ENCODE measurements at regions not wholly inside any gene's neighbourhood (a gene's known extent, or its start where the extent isn't known, plus 50 kb on each side); places are given as distances from the start of the nearest gene placed in this dataset.

- no peak overlapping the region for H2AFZ ChIP-seq
These were observed 74.7 kb downstream of the MRPL14 start for GRCh38 chr6:44052419-44053023.

GRCh38 chr6:44051515-44051914 is 75.7 kb downstream of the MRPL14 start:
- H4K20me1 ChIP-seq (ENCODE audit: insufficient read depth, poor library complexity, severe bottlenecking), result no peaks in the 10 kb centered on the region
- no peaks in the 10 kb centered on the region for H3K9me2 ChIP-seq (replicated peaks; ENCODE audit: insufficient read depth)
- no peak for TF ChIP-seq EZH2 (IDR thresholded peaks at IDR 0.05; ENCODE audit: borderline replicate concordance)
- no peak for TF ChIP-seq CTCF (IDR thresholded peaks at IDR 0.05; ENCODE audit: poor library complexity)
- TF ChIP-seq EZH2phosphoT487 (IDR thresholded peaks at IDR 0.05; ENCODE audit: low read depth, severe bottlenecking, unreplicated experiment), result no peak
- H3K4me1 ChIP-seq (ENCODE audit: insufficient read depth), result peaks cover 33% of the 10 kb centered on the region
- 54% methylated on average over 3 of the region's 3 CpGs for WGBS (ENCODE audit: low lambda C conversion rate, missing lambda C conversion rate)
- H2AFZ ChIP-seq, result no peak overlapping the region
- H3K36me3 ChIP-seq (replicated peaks; ENCODE audit: insufficient read depth, low read depth), result no peaks in the 10 kb centered on the region
- H3K79me2 ChIP-seq, result no peaks in the 10 kb centered on the region
- H3K4me3 ChIP-seq, result no peak overlapping the region
- H3K27ac ChIP-seq, result peak overlapping the region; percentile 51
- no peaks in the 10 kb centered on the region for H3K27me3 ChIP-seq
- DNase-seq (ENCODE audit: low spot score), result peak; percentile 64
- no peak overlapping the region for H3K4me2 ChIP-seq
- H3K9me3 ChIP-seq (ENCODE audit: low read depth), result no peaks in the 10 kb centered on the region

More at GRCh38 chr6:44052419-44053023, 74.7 kb downstream of the MRPL14 start:
- H3K27ac ChIP-seq, result no peak overlapping the region
- H3K4me1 ChIP-seq (ENCODE audit: insufficient read depth), result peaks cover 39% of the 10 kb centered on the region
- TF ChIP-seq EZH2 (IDR thresholded peaks at IDR 0.05; ENCODE audit: borderline replicate concordance) (no peak), EZH2phosphoT487 (IDR thresholded peaks at IDR 0.05; ENCODE audit: low read depth, severe bottlenecking, unreplicated experiment) (no peak), CTCF (IDR thresholded peaks at IDR 0.05; ENCODE audit: poor library complexity) (no peak)
- no peak for DNase-seq (ENCODE audit: low spot score)
- no peaks in the 10 kb centered on the region for H3K9me3 ChIP-seq (ENCODE audit: low read depth)
- 74% methylated on average over 4 of the region's 4 CpGs for WGBS (ENCODE audit: low lambda C conversion rate, missing lambda C conversion rate)
- H3K36me3 ChIP-seq (replicated peaks; ENCODE audit: insufficient read depth, low read depth), result no peaks in the 10 kb centered on the region
- no peaks in the 10 kb centered on the region for H3K79me2 ChIP-seq
- no peaks in the 10 kb centered on the region for H3K27me3 ChIP-seq
- H3K4me2 ChIP-seq, result no peak overlapping the region
- no peaks in the 10 kb centered on the region for H3K9me2 ChIP-seq (replicated peaks; ENCODE audit: insufficient read depth)
- no peaks in the 10 kb centered on the region for H4K20me1 ChIP-seq (ENCODE audit: insufficient read depth, poor library complexity, severe bottlenecking)
- H3K4me3 ChIP-seq, result no peak overlapping the region

GRCh38 chr6:44050872-44051505 is 76.3 kb downstream of the MRPL14 start:
- Histone ChIP-seq H3K4me1 (ENCODE audit: insufficient read depth) (peaks cover 33% of the 10 kb centered on the region), H3K27ac (peak overlapping the region; percentile 51), H4K20me1 (ENCODE audit: insufficient read depth, poor library complexity, severe bottlenecking) (no peaks in the 10 kb centered on the region), H3K9me2 (replicated peaks; ENCODE audit: insufficient read depth) (no peaks in the 10 kb centered on the region), H3K79me2 (no peaks in the 10 kb centered on the region), H3K4me3 (no peak overlapping the region), H3K27me3 (no peaks in the 10 kb centered on the region), H3K36me3 (replicated peaks; ENCODE audit: insufficient read depth, low read depth) (no peaks in the 10 kb centered on the region), H3K4me2 (no peak overlapping the region), H2AFZ (no peak overlapping the region), H3K9me3 (ENCODE audit: low read depth) (no peaks in the 10 kb centered on the region)
- WGBS (ENCODE audit: low lambda C conversion rate, missing lambda C conversion rate), result 62% methylated on average over 4 of the region's 7 CpGs
- no peak for DNase-seq (ENCODE audit: low spot score)
- TF ChIP-seq CTCF (IDR thresholded peaks at IDR 0.05; ENCODE audit: poor library complexity) (no peak), EZH2 (IDR thresholded peaks at IDR 0.05; ENCODE audit: borderline replicate concordance) (no peak)

All from hepatocyte (in vitro differentiated cells).